HepG2 (cell line): ENCODE measurements at regions not wholly inside any gene's neighbourhood (a gene's known extent, or its start where the extent isn't known, plus 50 kb on each side); places are given as distances from the start of the nearest gene placed in this dataset.

Experiments
- ATAC-seq: fragments of 200-7000 bp; cut with Tn5 transposase; 3 replicates; pipeline ENCODE4 v1.9.1; 2020; ENCODE audit warnings: mild to moderate bottlenecking, moderate library complexity
- BruUV-seq: library from RNA; stranded (reverse); fragments of 400-500 nt; replicated peaks from 2 replicates; lab custom pipeline; 2021; lab: Mats Ljungman, UMichigan
- CTCF ChIA-PET: fragments of 300-600 bp; formaldehyde crosslinking; extraction: SDS; loops from one replicate; lab custom pipeline; 2021; ENCODE audit warnings: low total read pairs, inconsistent platforms, low intra/inter-chr PET ratio; lab: Yijun Ruan, JAX
- POLR2A ChIA-PET: fragments of 350-600 bp; sonication (Branson Sonifier 250); formaldehyde crosslinking; loops from one replicate; lab custom pipeline; 2020; ENCODE audit warnings: antibody characterized with exemption, inconsistent platforms; lab: Yijun Ruan, JAX
- DNase-seq: peaks from one replicate; pipeline ENCODE4 v3.0.0-alpha.2; 2015; ENCODE audit warnings: low spot score
- FAIRE-seq: peaks from 3 replicates; lab custom pipeline; 2011; peaks lifted over from hg19 to GRCh38; lab: Jason Lieb, UNC
- H2AFZ ChIP-seq: one replicate; pipeline ENCODE4 v1.6.1; 2011; ENCODE audit warnings: low read length, inconsistent platforms
- H3K27ac ChIP-seq: fragments of 300-600 bp; 3 replicates; pipeline ENCODE4 v1.8.0; 2011; ENCODE audit warnings: mixed run types, mild to moderate bottlenecking, mixed read lengths, low read length, inconsistent platforms; ENCODE audit not compliant: insufficient read depth; ENCODE audit errors: extremely low read length
- H3K27me3 ChIP-seq, 2 experiments: fragments of 200-600 bp in 1 of 2; 2 replicates in 1 of 2; 3 replicates in 1 of 2; pipeline versions ENCODE4 v1.6.0 to v1.8.0; 2011; ENCODE audit warnings: low read length in 2 of 2, mild to moderate bottlenecking in 2 of 2, moderate library complexity in 2 of 2, inconsistent platforms in 1 of 2; ENCODE audit not compliant: insufficient read depth in 2 of 2, control insufficient read depth in 1 of 2
- H3K36me3 ChIP-seq, 2 experiments: fragments of 200-600 bp in 1 of 2; replicated peaks in 1 of 2; 2 replicates in 1 of 2; 3 replicates in 1 of 2; pipeline versions ENCODE4 v1.5.1 to v1.8.0; 2011; ENCODE audit warnings: low read length in 2 of 2, inconsistent platforms in 1 of 2; ENCODE audit not compliant: insufficient read depth in 2 of 2, control insufficient read depth in 1 of 2
- H3K4me1 ChIP-seq: 2 replicates; pipeline ENCODE4 v1.5.1; 2012; ENCODE audit warnings: low read length, inconsistent platforms; ENCODE audit not compliant: insufficient read depth
- H3K4me2 ChIP-seq: 2 replicates; pipeline ENCODE4 v1.6.0; 2011; ENCODE audit warnings: low read depth, low read length, inconsistent platforms
- H3K4me3 ChIP-seq, 3 experiments: fragments of 200-600 bp in 1 of 3; sonication (generic), shearing (Covaris generic) in 1 of 3; replicated peaks in 1 of 3; 2 replicates each; pipeline ENCODE4 v1.5.1; 2011 to 2016; ENCODE audit warnings: low read length in 3 of 3, inconsistent platforms in 2 of 3, low read depth in 2 of 3, mild to moderate bottlenecking in 2 of 3, control low read depth in 1 of 3, mixed read lengths in 1 of 3; ENCODE audit not compliant: insufficient read depth in 1 of 3
- H3K79me2 ChIP-seq: one replicate; pipeline ENCODE4 v1.6.1; 2011; ENCODE audit warnings: low read length, inconsistent platforms; ENCODE audit not compliant: insufficient read depth
- H3K9ac ChIP-seq: 2 replicates; pipeline ENCODE4 v1.6.0; 2011; ENCODE audit warnings: mild to moderate bottlenecking, low read depth, low read length, inconsistent platforms; ENCODE audit not compliant: insufficient read depth
- H3K9me3 ChIP-seq: 2 replicates; pipeline ENCODE4 v1.5.1; 2012; ENCODE audit warnings: mild to moderate bottlenecking, low read length
- H4K20me1 ChIP-seq: 2 replicates; pipeline ENCODE4 v1.6.0; 2011; ENCODE audit warnings: inconsistent platforms, mild to moderate bottlenecking, low read length, moderate library complexity; ENCODE audit not compliant: insufficient read depth
- ATF7-NPFF ChIP-seq: sonication (generic); formaldehyde crosslinking; IDR thresholded peaks from 2 replicates; pipeline ENCODE4 v1.8.1; 2023; ENCODE audit warnings: mild to moderate bottlenecking, low read depth, missing genetic modification reagents, moderate library complexity
- BORCS8-MEF2B ChIP-seq: sonication (generic); formaldehyde crosslinking; IDR thresholded peaks from 2 replicates; pipeline ENCODE4 v1.8.0; 2022; ENCODE audit warnings: mild to moderate bottlenecking, missing genetic modification reagents
- CENPBD1 ChIP-seq: sonication (generic); formaldehyde crosslinking; IDR thresholded peaks from 2 replicates; pipeline ENCODE4 v1.8.0; 2022; ENCODE audit warnings: missing genetic modification reagents, low read depth, mild to moderate bottlenecking, borderline replicate concordance
- GZF1 ChIP-seq: sonication (generic); formaldehyde crosslinking; IDR thresholded peaks from 2 replicates; pipeline ENCODE4 v1.5.1; 2020; ENCODE audit warnings: mild to moderate bottlenecking, missing genetic modification reagents
- HOXA3 ChIP-seq: sonication (generic); formaldehyde crosslinking; IDR thresholded peaks from 2 replicates; pipeline ENCODE4 v1.5.0; 2020; ENCODE audit warnings: missing genetic modification reagents
- HOXA5 ChIP-seq: sonication (generic); formaldehyde crosslinking; IDR thresholded peaks from 2 replicates; pipeline ENCODE4 v1.4.0; 2020; ENCODE audit warnings: missing genetic modification reagents
- KLF13 ChIP-seq: sonication (generic); formaldehyde crosslinking; IDR thresholded peaks from 2 replicates; pipeline ENCODE4 v1.4.0; 2020; ENCODE audit warnings: mild to moderate bottlenecking, missing genetic modification reagents
- REXO4 ChIP-seq: sonication (generic); formaldehyde crosslinking; IDR thresholded peaks from 2 replicates; pipeline ENCODE4 v1.8.0; 2022; ENCODE audit warnings: missing genetic modification reagents, mild to moderate bottlenecking, borderline replicate concordance
- SNAPC2 ChIP-seq: sonication (generic); formaldehyde crosslinking; IDR thresholded peaks from 2 replicates; pipeline ENCODE4 v1.8.1; 2022; ENCODE audit warnings: mild to moderate bottlenecking, missing genetic modification reagents
- ZBTB37 ChIP-seq: sonication (generic); formaldehyde crosslinking; IDR thresholded peaks from 2 replicates; pipeline ENCODE4 v1.4.0; 2020; ENCODE audit warnings: mild to moderate bottlenecking, missing genetic modification reagents
- ZNF619 ChIP-seq: sonication (generic); formaldehyde crosslinking; IDR thresholded peaks from 2 replicates; pipeline ENCODE4 v1.4.0; 2020; ENCODE audit warnings: mild to moderate bottlenecking, missing genetic modification reagents
- ZNF782 ChIP-seq: sonication (generic); formaldehyde crosslinking; IDR thresholded peaks from 2 replicates; pipeline ENCODE4 v1.4.0; 2020; ENCODE audit warnings: missing genetic modification reagents, mild to moderate bottlenecking, borderline replicate concordance
- WGBS: methylation state at CpG from one replicate; pipeline ENCODE4 v1.1.6; 2017; ENCODE audit warnings: low lambda C conversion rate; 5-methylcytosine and 5-hydroxymethylcytosine counted together
- in situ Hi-C: cut with HindIII; loops from 2 replicates; pipeline ENCODE4 v1.10.0; 2017; ENCODE audit warnings: low pct_unique_long_range_greater_than_20kb; ENCODE audit not compliant: extremely low pct_ligation_motif_present
- intact Hi-C: fragments of 100-400 bp; cut with micrococcal nuclease; formaldehyde crosslinking; loops from one replicate; pipeline ENCODE4 v1.10.0; 2022; ENCODE audit not compliant: unreplicated experiment
- TF ChIP-seq, protein P1 (sequence below): sonication (generic); formaldehyde crosslinking; IDR thresholded peaks from 2 replicates; pipeline ENCODE4 v1.9.0; 2022; ENCODE audit warnings: missing genetic modification reagents, mild to moderate bottlenecking, borderline replicate concordance
- TF ChIP-seq, protein P2 (sequence below): IDR thresholded peaks from 2 replicates; pipeline ENCODE4 v1.6.1; 2016
- TF ChIP-seq, protein P3 (sequence below): sonication (generic); formaldehyde crosslinking; IDR thresholded peaks from 2 replicates; pipeline ENCODE4 v1.9.0; 2021; ENCODE audit warnings: missing genetic modification reagents, mild to moderate bottlenecking, borderline replicate concordance
- TF ChIP-seq, protein P4 (sequence below): sonication (generic); formaldehyde crosslinking; IDR thresholded peaks from 2 replicates; pipeline ENCODE4 v1.4.0; 2020; ENCODE audit warnings: mild to moderate bottlenecking, missing genetic modification reagents

DNA sequence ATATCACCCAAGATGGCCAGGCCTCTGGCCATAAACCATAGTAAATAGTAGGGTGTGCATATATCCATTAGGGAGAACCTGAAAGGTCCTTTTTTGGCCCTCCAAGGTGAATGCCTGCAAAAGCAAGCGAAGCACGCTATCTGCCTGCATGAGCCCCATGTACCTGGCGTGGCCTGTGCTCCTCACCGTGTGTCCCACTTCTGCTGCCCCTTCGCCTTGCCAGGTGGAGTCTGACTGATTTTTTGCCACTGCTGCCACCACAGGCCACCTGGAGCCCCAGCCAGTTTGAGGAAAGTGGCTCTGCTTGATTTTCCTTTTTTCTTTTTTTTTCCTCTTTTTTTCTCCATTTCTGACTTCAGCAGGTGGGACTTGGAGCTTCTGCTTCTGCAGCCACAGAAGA lies 139.7 kb downstream of the SNRPN start:
- Histone ChIP-seq H3K9me3 (peaks cover 77% of the 10 kb centered on the region), H3K27ac (no peak overlapping the region), H3K27me3 (no peaks in the 10 kb centered on the region), H3K4me1 (no peaks in the 10 kb centered on the region), H4K20me1 (no peaks in the 10 kb centered on the region), H3K4me2 (no peak overlapping the region), H3K79me2 (no peaks in the 10 kb centered on the region), H3K9ac (no peak overlapping the region), H3K4me3 (no peak overlapping the region), H3K36me3 (peaks cover 12 to 48% of the 10 kb centered on the region in 2 experiments), H2AFZ (no peak overlapping the region)
- POLR2A ChIA-PET, result no interaction called here
- DNase-seq (no peak), ATAC-seq (no peak), FAIRE-seq (no peak)
- CTCF ChIA-PET, result no interaction called here
- no peak for TF ChIP-seq GZF1
- no peak for TF ChIP-seq REXO4 (CRISPR knock-in tag)
- TF ChIP-seq, protein P1, sequence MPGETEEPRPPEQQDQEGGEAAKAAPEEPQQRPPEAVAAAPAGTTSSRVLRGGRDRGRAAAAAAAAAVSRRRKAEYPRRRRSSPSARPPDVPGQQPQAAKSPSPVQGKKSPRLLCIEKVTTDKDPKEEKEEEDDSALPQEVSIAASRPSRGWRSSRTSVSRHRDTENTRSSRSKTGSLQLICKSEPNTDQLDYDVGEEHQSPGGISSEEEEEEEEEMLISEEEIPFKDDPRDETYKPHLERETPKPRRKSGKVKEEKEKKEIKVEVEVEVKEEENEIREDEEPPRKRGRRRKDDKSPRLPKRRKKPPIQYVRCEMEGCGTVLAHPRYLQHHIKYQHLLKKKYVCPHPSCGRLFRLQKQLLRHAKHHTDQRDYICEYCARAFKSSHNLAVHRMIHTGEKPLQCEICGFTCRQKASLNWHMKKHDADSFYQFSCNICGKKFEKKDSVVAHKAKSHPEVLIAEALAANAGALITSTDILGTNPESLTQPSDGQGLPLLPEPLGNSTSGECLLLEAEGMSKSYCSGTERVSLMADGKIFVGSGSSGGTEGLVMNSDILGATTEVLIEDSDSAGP, result no peak
- no peak for TF ChIP-seq BORCS8-MEF2B
- no peak for TF ChIP-seq CENPBD1 (CRISPR knock-in tag)
- TF ChIP-seq, protein P2, sequence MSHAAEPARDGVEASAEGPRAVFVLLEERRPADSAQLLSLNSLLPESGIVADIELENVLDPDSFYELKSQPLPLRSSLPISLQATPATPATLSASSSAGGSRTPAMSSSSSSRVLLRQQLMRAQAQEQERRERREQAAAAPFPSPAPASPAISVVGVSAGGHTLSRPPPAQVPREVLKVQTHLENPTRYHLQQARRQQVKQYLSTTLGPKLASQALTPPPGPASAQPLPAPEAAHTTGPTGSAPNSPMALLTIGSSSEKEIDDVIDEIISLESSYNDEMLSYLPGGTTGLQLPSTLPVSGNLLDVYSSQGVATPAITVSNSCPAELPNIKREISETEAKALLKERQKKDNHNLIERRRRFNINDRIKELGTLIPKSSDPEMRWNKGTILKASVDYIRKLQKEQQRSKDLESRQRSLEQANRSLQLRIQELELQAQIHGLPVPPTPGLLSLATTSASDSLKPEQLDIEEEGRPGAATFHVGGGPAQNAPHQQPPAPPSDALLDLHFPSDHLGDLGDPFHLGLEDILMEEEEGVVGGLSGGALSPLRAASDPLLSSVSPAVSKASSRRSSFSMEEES (CRISPR knock-in tag), result no peak
- TF ChIP-seq, protein P3, sequence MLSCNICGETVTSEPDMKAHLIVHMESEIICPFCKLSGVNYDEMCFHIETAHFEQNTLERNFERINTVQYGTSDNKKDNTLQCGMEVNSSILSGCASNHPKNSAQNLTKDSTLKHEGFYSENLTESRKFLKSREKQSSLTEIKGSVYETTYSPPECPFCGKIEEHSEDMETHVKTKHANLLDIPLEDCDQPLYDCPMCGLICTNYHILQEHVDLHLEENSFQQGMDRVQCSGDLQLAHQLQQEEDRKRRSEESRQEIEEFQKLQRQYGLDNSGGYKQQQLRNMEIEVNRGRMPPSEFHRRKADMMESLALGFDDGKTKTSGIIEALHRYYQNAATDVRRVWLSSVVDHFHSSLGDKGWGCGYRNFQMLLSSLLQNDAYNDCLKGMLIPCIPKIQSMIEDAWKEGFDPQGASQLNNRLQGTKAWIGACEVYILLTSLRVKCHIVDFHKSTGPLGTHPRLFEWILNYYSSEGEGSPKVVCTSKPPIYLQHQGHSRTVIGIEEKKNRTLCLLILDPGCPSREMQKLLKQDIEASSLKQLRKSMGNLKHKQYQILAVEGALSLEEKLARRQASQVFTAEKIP (CRISPR knock-in tag), result no peak
- TF ChIP-seq ATF7-NPFF (CRISPR knock-in tag), result no peak
- TF ChIP-seq KLF13 (CRISPR knock-in tag), result no peak
- no peak for TF ChIP-seq ZNF782 (CRISPR knock-in tag)
- TF ChIP-seq, protein P4, sequence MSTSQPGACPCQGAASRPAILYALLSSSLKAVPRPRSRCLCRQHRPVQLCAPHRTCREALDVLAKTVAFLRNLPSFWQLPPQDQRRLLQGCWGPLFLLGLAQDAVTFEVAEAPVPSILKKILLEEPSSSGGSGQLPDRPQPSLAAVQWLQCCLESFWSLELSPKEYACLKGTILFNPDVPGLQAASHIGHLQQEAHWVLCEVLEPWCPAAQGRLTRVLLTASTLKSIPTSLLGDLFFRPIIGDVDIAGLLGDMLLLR (CRISPR knock-in tag), result no peak
- no peak for TF ChIP-seq SNAPC2
- no peak for TF ChIP-seq ZNF619 (CRISPR knock-in tag)
- no peak for TF ChIP-seq HOXA5 (CRISPR knock-in tag)
- TF ChIP-seq ZBTB37 (CRISPR knock-in tag), result no peak
- no peak for TF ChIP-seq HOXA3
- WGBS, result 88% methylated on average over 5 of the region's 5 CpGs
- in situ Hi-C loops (no loop called here), intact Hi-C loops (no loop called here)
- no TSS peak for BruUV-seq
